ENCODE measurements at regions not wholly inside any gene's neighbourhood (a gene's known extent, or its start where the extent isn't known, plus 50 kb on each side); places are given as distances from the start of the nearest gene placed in this dataset.

DNA sequence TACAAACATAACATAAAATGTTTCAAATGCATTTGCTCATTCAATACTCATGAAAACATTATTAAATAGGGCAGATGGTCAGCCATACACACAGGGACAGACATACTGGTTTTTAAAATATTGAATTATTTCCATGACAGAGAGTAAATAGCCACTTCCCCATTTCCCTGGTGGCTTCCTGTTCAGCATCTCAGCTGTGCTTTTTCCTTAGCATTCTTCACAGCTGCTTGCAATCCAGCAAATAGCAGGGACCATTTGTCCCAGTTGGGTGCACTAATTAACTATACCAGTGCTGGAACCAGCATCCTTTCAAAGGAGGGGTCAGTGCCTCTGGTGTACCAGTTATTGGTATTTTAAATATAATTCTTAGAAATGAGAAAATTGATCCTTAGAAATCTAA is 964.7 kb downstream of the RAB28 start:
- TF ChIP-seq CTCF (IDR thresholded peaks at IDR 0.05), result no peak
- TF ChIP-seq EZH2 (IDR thresholded peaks at IDR 0.05; ENCODE audit: borderline replicate concordance, insufficient read depth, low read depth, low read length, poor library complexity, severe bottlenecking), result no peak

Data from B cell (primary cell).